ENCODE measurements at regions not wholly inside any gene's neighbourhood (a gene's known extent, or its start where the extent isn't known, plus 50 kb on each side); places are given as distances from the start of the nearest gene placed in this dataset.

DNA sequence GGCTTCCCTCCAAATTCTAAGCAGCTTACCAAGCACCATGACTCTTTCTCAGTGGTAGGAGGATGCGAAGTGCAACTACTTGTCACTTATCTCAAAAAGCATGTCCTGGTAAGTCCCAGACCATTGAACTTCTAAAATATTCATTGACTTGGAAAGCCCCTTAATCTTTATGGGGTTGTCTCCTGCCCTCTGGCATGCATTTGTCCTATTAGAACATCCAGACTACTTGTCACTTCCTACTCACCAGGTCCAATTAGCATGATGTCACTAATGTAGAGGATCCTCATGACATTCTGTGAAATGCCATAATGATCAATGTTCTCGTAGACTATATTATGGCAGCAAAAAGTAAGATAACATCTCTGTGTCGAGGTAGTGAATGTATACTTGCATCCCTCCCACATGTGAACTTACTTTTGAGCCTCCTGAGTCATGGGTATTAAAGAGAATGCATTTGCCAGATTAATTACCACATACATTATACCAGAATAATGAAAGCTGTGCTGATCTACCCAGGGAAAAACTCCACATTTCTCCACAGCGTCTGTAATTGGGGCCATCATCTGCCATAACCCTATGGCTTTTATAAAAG, 63.5 kb upstream of the RAD23B start:
- 88 to 100% methylated on average over 1 to 2 of the region's 4 CpGs for WGBS, 2 experiments (ENCODE audit: insufficient coverage in 2 of 2)
- no peaks in the 10 kb centered on the region for H3K9me3 ChIP-seq (ENCODE audit: control insufficient read depth, low read length)
- H3K4me3 ChIP-seq (ENCODE audit: extremely low read depth, insufficient read depth, low read length, poor library complexity, severe bottlenecking) = no peak overlapping the region
- H3K36me3 ChIP-seq (ENCODE audit: control insufficient read depth, insufficient read depth, low read length) = no peaks in the 10 kb centered on the region
- peaks cover 18% of the 10 kb centered on the region for H3K4me1 ChIP-seq (ENCODE audit: control insufficient read depth, insufficient read depth, low read length, poor library complexity, severe bottlenecking)
- no peak overlapping the region for H3K27ac ChIP-seq (ENCODE audit: low read depth, low read length, severe bottlenecking)

DNA sequence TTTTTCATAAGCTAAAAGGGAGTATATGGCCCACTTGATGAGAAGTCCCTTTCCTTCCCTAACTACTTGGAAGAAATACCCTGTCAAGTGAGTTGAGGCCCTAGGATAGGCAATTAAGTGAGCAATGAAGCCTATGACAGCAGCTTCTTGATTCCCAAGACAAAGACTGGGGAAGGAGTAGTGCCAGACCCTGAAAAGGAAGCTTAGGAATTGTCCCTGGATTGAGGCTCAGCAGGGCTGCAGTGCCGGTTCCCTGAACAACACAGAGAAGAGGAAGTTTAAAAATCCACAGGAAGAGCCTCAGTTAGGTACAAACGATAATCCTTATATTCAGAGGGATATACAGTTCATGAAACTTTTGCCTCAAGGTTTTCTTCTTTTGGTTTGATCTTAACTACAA, 61.8 kb upstream of the RAD23B start:
- Histone ChIP-seq H3K9me3 (ENCODE audit: control insufficient read depth, low read length) (no peaks in the 10 kb centered on the region), H3K4me3 (ENCODE audit: extremely low read depth, insufficient read depth, low read length, poor library complexity, severe bottlenecking) (no peak overlapping the region), H3K27ac (ENCODE audit: low read depth, low read length, severe bottlenecking) (peak overlapping the region; percentile 61), H3K36me3 (ENCODE audit: control insufficient read depth, insufficient read depth, low read length) (no peaks in the 10 kb centered on the region), H3K4me1 (ENCODE audit: control insufficient read depth, insufficient read depth, low read length, poor library complexity, severe bottlenecking) (peaks cover 14% of the 10 kb centered on the region)
- 0 to 20% methylated on average over 1 of the region's 2 CpGs for WGBS, 2 experiments (ENCODE audit: insufficient coverage in 2 of 2)

DNA sequence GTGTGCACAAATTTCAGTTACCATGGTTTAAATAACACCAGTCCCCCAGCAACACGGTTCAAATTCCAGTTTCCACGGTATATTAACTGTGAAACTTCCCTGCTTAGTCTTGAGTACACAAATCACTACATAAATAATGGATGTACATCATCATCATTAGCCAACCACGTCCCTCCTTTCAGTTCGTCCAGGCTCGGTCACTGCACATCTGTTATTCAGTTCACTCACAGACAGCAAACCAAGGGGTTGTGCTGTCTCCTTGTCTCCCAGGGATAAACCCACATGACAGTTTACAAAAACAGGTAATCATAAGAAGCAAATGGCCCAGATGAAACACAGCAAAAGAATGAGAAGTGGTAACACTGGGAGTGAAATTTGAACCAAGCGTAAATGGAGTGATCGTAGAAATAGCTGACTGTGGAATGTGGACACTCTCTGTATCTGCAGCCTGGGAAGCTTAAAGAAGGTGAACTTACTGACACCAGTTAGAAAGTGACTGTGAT, 61.0 kb upstream of the RAD23B start:
- WGBS, 2 experiments (ENCODE audit: insufficient coverage in 2 of 2) = 90 to 92% methylated on average over 7 of the region's 7 CpGs
- Histone ChIP-seq H3K4me1 (ENCODE audit: control insufficient read depth, insufficient read depth, low read length, poor library complexity, severe bottlenecking) (peaks cover 14% of the 10 kb centered on the region), H3K9me3 (ENCODE audit: control insufficient read depth, low read length) (no peaks in the 10 kb centered on the region), H3K4me3 (ENCODE audit: extremely low read depth, insufficient read depth, low read length, poor library complexity, severe bottlenecking) (no peak overlapping the region), H3K36me3 (ENCODE audit: control insufficient read depth, insufficient read depth, low read length) (no peaks in the 10 kb centered on the region), H3K27ac (ENCODE audit: low read depth, low read length, severe bottlenecking) (peak overlapping the region; percentile 61)

DNA sequence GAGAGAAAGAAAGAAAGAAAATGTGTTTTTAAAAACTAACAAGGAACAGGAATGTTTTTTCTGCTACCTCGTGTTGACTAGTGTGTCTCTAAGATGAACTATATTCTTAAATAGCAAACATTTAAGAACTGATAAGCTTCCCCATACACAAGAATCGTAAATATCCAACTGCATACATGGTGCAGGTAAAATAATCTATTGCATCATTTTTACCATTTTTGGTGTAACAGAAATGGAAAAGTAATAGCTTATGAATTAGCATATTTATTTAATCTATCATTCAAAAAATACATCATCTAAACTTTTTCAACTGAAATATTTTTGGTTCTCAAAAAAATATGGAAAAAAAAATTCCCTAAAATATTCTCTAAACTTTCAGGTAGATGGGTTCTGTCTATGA, 59.7 kb upstream of the RAD23B start:
- H3K9me3 ChIP-seq (ENCODE audit: control insufficient read depth, low read length) = no peaks in the 10 kb centered on the region
- no peak overlapping the region for H3K27ac ChIP-seq (ENCODE audit: low read depth, low read length, severe bottlenecking)
- 100% methylated on average over 1 of the region's 2 CpGs; no CpG with 5 or more reads in 1 of the 2 experiments for WGBS, 2 experiments (ENCODE audit: insufficient coverage in 2 of 2)
- no peaks in the 10 kb centered on the region for H3K36me3 ChIP-seq (ENCODE audit: control insufficient read depth, insufficient read depth, low read length)
- no peak overlapping the region for H3K4me3 ChIP-seq (ENCODE audit: extremely low read depth, insufficient read depth, low read length, poor library complexity, severe bottlenecking)
- peaks cover 14% of the 10 kb centered on the region for H3K4me1 ChIP-seq (ENCODE audit: control insufficient read depth, insufficient read depth, low read length, poor library complexity, severe bottlenecking)

DNA sequence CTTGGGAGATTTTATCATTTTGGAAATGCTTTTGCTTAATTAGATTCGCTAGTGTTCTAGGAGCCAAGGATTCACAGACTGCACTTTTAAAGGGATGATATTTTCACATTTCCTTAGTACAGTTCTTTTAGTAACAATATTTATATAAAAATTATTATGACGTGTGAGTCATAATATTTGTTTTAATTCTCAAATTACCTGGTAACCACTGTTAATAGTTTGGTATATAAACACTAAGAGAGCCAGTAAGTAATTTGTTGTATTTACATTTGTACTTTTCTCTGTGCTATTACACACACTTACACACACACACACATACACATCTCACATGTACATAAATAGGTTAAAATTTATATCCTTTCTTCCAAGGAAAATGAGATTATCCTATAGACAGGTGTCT, 58.8 kb upstream of the RAD23B start:
- no peaks in the 10 kb centered on the region for H3K9me3 ChIP-seq (ENCODE audit: control insufficient read depth, low read length)
- whole genome bisulfite sequencing, 2 experiments (ENCODE audit: insufficient coverage in 2 of 2) = no CpG with 5 or more reads among the region's 2 CpGs

DNA sequence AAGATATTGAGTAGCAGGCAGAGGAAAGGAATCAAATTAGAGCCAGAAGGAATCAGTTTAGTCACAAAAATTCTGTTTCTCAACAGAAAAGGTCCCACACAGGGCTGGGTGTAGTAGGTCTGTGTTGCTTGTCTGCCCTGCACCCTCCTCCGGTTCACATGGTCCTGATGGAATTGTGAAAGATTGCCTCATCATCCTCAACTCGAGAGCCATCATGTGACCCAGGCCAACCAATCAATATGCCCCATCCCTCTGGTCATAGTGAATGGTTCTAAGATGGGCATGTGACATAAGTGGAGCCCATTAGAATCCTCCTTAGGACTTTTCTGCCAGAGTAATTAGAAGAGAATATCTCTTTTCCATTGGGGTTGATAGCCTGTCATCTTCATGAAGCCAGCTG, 56.7 kb upstream of the RAD23B start:
- H3K9me3 ChIP-seq (ENCODE audit: control insufficient read depth, low read length) = no peaks in the 10 kb centered on the region
- no CpG with 5 or more reads among the region's 2 CpGs for WGBS, 2 experiments (ENCODE audit: insufficient coverage in 2 of 2)
- no peak overlapping the region for H3K27ac ChIP-seq (ENCODE audit: low read depth, low read length, severe bottlenecking)
- H3K4me3 ChIP-seq (ENCODE audit: extremely low read depth, insufficient read depth, low read length, poor library complexity, severe bottlenecking) = no peak overlapping the region
- H3K4me1 ChIP-seq (ENCODE audit: control insufficient read depth, insufficient read depth, low read length, poor library complexity, severe bottlenecking) = peaks cover 12% of the 10 kb centered on the region
- no peaks in the 10 kb centered on the region for H3K36me3 ChIP-seq (ENCODE audit: control insufficient read depth, insufficient read depth, low read length)

More for the DNA sequence above, 58.8 kb upstream of the RAD23B start:
- Histone ChIP-seq H3K4me3 (ENCODE audit: extremely low read depth, insufficient read depth, low read length, poor library complexity, severe bottlenecking) (no peak overlapping the region), H3K4me1 (ENCODE audit: control insufficient read depth, insufficient read depth, low read length, poor library complexity, severe bottlenecking) (peaks cover 14% of the 10 kb centered on the region), H3K36me3 (ENCODE audit: control insufficient read depth, insufficient read depth, low read length) (no peaks in the 10 kb centered on the region), H3K27ac (ENCODE audit: low read depth, low read length, severe bottlenecking) (no peak overlapping the region)

DNA sequence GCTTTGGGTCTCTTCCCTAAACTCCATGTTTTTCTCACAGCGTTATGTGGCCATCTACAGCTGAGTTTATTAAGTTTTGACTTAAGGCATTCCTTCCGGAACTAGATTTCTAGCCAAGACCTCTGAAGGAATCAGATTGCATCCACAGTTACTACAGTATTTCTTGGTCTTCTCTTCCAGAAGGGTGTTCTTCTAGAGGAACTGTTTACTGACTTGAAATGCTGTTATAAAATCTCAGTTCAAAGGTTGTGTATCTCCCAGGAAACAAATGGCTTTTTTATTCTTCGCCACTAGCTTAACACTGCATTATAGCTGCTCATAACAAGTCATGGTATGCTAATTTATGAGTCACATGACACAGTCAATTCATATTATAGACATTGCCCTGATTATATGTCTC, 55.3 kb upstream of the RAD23B start:
- Histone ChIP-seq H3K4me3 (ENCODE audit: extremely low read depth, insufficient read depth, low read length, poor library complexity, severe bottlenecking) (no peak overlapping the region), H3K9me3 (ENCODE audit: control insufficient read depth, low read length) (no peaks in the 10 kb centered on the region), H3K27ac (ENCODE audit: low read depth, low read length, severe bottlenecking) (no peak overlapping the region), H3K4me1 (ENCODE audit: control insufficient read depth, insufficient read depth, low read length, poor library complexity, severe bottlenecking) (no peaks in the 10 kb centered on the region), H3K36me3 (ENCODE audit: control insufficient read depth, insufficient read depth, low read length) (no peaks in the 10 kb centered on the region)
- 100% methylated on average over 1 to 2 of the region's 3 CpGs for WGBS, 2 experiments (ENCODE audit: insufficient coverage in 2 of 2)

DNA sequence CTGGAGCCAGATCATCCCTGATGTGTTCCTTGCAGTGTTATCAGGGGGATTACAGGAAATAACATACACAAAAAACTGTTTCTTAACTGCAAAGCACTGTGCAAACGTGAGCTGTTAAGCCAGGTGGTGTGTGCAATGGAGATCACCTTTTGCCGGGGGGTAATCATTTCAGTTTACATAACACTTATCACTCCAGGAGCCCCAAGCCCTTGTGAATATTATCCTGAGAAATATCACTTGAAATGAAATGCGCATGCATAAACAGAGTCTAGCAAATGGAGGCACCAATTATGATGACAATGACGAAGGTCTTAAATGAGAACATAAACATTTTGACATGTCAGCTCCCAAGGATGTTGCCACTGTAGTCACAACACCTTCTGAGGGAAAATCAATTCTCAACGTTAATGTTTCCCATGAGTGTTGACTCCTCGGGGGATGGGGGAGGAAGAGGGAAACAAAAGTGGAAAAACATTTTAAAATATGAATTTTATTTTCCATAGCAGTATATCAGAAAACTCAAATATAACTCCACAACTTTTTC, 54.5 kb upstream of the RAD23B start:
- H3K4me3 ChIP-seq (ENCODE audit: extremely low read depth, insufficient read depth, low read length, poor library complexity, severe bottlenecking) = no peak overlapping the region
- 71 to 80% methylated on average over 1 to 2 of the region's 6 CpGs for WGBS, 2 experiments (ENCODE audit: insufficient coverage in 2 of 2)
- no peaks in the 10 kb centered on the region for H3K36me3 ChIP-seq (ENCODE audit: control insufficient read depth, insufficient read depth, low read length)
- no peak overlapping the region for H3K27ac ChIP-seq (ENCODE audit: low read depth, low read length, severe bottlenecking)
- H3K9me3 ChIP-seq (ENCODE audit: control insufficient read depth, low read length) = no peaks in the 10 kb centered on the region
- no peaks in the 10 kb centered on the region for H3K4me1 ChIP-seq (ENCODE audit: control insufficient read depth, insufficient read depth, low read length, poor library complexity, severe bottlenecking)

DNA sequence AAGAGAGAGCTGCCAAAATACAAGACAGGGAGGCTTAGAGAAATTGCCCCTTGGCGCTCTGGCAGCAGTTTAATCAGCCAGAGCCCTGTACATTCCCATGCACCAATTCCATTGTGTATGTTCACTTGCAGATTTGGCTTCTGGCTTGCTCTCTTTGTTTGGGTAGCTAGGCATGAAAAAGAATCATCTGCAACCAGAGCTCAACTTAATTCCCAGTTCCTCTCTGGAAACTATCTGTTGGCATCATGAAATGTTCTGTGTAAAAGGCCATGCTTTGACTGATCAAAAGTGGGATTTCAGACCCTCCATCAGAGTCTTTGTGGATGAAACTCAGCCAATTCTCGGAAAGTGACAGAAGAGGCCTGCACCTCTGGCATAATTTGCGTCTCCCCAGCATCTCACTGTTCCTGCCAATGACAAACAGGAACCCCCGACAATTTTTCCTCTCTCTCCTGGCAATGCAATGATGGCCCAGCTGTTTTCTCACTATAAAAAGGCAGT, 53.8 kb upstream of the RAD23B start:
- Histone ChIP-seq H3K4me1 (ENCODE audit: control insufficient read depth, insufficient read depth, low read length, poor library complexity, severe bottlenecking) (no peaks in the 10 kb centered on the region), H3K27ac (ENCODE audit: low read depth, low read length, severe bottlenecking) (no peak overlapping the region), H3K9me3 (ENCODE audit: control insufficient read depth, low read length) (no peaks in the 10 kb centered on the region), H3K4me3 (ENCODE audit: extremely low read depth, insufficient read depth, low read length, poor library complexity, severe bottlenecking) (no peak overlapping the region), H3K36me3 (ENCODE audit: control insufficient read depth, insufficient read depth, low read length) (no peaks in the 10 kb centered on the region)
- 86 to 94% methylated on average over 4 of the region's 4 CpGs for WGBS, 2 experiments (ENCODE audit: insufficient coverage in 2 of 2)
